NCI-H128 (cell line): ENCODE measurements at regions not wholly inside any gene's neighbourhood (a gene's known extent, or its start where the extent isn't known, plus 50 kb on each side); places are given as distances from the start of the nearest gene placed in this dataset.

Source experiments
- DNase-seq: peaks from one replicate; lab custom pipeline; 2025; ENCODE audit not compliant: unreplicated experiment; lab: John Stamatoyannopoulos, UW

DNA sequence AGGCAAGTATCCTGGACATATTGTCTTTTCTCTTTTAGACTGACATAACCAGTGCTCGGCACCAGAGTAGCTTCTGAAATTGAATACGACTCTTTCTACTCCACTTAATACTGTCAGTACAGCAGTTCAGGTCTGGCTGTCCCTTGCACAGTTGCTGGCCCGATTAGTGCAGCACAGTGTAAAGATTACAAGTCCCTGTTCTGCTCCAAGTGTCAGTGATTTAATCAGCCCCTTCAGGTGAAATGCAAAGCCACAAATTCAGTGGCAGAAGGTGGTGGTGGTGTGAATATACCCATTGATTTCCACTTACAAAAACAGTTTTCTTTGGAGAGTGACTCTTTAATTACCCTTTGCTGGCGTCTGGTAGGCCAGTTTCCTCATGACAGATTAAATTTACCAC, 545.4 kb downstream of the ADGRL2 start:
- DNase-seq: no peak

GRCh38 chr1:82343381-82343780, 542.6 kb downstream of the ADGRL2 start:
- no peak for DNase-seq

GRCh38 chr1:82337635-82338034, 536.9 kb downstream of the ADGRL2 start:
- DNase-seq: no peak

DNA sequence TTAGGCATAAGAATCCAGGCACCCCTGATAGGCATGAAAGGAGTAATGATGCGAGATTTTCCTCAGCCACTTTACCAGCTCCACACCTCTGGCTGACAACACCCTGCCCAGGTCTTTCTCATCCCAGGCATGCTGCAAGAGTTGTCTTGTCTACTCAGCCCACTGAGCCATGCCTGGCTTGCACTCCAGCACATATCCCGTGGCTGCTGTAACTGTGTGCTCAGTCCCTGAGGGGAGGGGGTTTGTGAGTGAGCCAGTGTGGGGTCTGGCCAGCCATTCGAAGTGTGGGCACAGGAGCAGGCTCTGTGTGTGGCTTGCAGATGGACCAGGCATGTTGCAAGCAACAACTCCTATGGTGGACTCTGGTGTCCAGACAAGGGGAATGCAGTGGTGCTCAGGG, 529.6 kb downstream of the ADGRL2 start:
- no peak for DNase-seq

GRCh38 chr1:82329226-82329625, 528.5 kb downstream of the ADGRL2 start:
- no peak for DNase-seq

DNA sequence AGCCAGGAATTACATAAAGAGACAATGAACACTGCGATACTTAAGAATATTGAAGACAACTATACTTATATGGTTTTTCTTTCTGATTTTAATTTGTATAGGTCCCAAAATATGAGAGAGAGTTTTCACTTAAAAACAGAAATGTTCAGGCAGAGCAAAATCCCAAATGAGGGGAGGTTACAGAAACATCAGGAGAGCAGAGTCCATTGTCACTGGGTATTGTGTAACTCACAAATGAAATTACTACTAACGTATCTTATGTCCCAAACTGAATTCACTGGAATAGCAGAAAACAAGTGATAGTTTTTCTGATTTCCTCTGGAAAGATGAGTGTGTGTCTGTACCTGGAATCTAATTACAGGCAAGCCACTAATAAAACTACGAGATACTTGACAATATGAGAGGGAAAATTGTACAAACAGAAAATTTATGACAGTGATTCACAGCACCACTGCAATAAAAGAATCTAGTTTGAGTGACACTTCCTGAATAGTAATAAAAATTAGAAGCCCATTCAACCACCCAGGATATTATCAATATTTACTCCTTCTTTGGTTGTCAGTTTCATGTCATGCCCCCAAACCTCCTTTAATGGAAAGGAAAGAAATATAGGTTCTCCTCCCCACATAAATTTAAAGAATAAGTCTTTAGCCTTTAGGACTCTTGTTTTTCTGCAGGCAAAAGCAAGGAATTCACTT, 522.6 kb downstream of the ADGRL2 start:
- DNase-seq: no peak

DNA sequence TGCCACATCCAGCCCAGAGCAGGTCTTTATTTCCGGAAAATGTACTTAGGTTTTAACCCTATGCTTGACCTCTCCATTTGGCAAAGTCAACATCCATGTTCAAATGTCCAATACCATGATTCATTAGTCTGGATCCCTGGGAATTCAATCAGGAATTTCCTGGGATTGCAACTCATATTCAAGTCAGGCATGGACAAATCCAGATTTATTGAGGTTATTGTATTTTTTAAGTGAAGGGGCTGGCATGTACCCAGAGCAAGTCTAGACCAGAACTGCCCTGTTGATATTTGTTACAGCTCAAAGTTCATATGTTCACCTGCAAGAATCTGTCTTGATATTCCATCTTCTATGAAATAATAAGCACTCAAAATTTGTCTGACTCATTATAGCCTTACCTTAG, 521.1 kb downstream of the ADGRL2 start:
- no peak for DNase-seq

DNA sequence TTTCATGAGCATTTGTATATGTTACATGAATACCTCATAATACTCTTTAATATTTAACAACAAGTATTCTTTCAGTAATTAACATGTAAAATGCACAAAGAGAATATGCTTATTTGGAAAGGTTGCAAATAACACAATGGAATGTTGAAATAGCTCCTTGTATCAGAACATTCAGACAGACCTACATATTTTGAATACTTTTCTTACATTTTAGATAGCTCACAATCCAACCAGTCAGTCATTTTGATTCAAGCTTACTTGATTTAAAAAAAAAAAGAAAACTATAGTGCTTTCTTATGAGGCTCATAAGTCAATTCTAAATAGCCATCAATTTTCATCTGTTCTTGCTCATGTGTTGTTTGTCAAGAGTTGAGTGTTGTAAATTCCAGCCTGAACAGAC, 518.8 kb downstream of the ADGRL2 start:
- no peak for DNase-seq

- no peak for DNase-seq
Observed at GRCh38 chr1:82318921-82319320, 518.2 kb downstream of the ADGRL2 start.

GRCh38 chr1:82318265-82318664, 517.5 kb downstream of the ADGRL2 start:
- DNase-seq: no peak

GRCh38 chr1:82317671-82318070, 516.9 kb downstream of the ADGRL2 start:
- DNase-seq: no peak

GRCh38 chr1:82299656-82300055, 498.9 kb downstream of the ADGRL2 start:
- DNase-seq: no peak

GRCh38 chr1:82299056-82299455, 498.3 kb downstream of the ADGRL2 start:
- no peak for DNase-seq

DNA sequence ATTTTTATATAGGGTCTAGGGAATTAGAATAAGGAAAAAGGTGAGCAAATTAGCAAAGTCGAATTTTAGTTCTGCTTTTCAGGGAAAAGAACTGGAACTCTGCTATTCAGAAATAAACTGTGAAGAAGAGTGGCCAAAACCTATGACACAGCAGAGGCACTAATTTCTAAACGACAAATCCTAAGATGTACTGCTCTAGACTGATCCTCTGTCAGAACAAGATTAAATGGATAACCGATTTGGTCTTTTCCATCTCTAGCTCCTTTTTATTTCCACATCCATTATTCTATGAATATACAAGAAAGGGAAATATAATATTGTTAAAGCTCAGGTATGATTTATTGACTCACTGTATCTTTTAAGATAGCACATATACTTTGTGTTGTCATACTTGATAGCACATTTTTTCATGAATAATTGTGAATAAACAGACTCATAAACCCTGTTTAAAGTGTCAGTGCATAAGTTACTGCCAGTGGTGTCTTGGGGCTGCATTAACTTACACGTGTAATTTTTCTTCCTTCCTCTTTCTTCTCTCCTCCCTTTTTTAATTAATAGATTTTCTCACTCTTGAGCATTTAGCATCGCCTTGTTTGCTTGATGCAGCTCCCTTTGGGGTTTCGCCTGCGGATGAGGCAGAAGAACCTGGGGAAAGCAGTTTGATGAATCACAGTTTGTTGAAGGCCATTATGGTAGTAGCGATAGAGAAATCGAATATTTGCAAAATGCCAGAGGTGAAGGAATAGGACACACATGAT, 496.6 kb downstream of the ADGRL2 start:
- no peak for DNase-seq

GRCh38 chr1:82287556-82287955, 486.8 kb downstream of the ADGRL2 start:
- no peak for DNase-seq

DNA sequence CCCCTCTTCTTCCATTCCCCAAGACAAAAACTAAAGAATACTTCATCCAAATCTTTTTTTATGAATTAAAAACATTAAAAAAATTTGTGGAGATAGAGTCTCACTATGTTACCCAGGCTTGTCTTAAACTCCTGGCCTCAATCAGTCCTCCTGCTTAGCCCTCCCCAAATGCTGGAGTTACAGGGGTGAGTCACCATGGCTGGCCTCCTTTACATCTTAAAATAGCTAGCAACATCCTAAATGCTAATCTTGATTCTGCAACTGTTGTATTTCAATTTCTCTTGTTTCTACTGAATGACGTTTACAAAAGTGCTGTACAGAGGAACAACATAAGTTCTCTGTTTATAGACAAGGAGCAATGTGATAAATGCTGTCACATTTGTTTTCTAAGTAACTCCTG, 483.5 kb downstream of the ADGRL2 start:
- no peak for DNase-seq

- no peak for DNase-seq
Observed at GRCh38 chr1:82279241-82279640, 478.5 kb downstream of the ADGRL2 start.

- DNase-seq: no peak
Observed at GRCh38 chr1:82273816-82274215, 473.1 kb downstream of the ADGRL2 start.

GRCh38 chr1:82269431-82269830, 468.7 kb downstream of the ADGRL2 start:
- DNase-seq: no peak

DNA sequence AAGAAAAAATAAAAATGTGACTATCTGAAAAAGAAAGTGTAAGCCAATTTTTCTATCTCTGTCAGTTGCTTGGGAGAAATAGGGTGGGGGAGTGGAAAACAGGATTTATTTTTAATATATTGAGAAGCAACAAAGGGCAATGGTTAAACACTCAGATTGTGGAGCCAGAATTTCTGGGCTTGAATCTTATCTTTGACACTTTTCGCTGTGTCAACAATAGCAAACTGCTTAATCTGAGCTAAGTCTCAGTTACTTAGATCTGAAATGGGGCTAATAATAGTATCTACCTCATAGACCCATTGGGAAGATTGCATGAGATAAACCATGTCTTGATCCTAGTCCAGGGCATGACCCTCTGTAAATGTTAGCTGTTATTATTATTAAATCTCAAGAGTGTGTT, 468.1 kb downstream of the ADGRL2 start:
- no peak for DNase-seq

DNA sequence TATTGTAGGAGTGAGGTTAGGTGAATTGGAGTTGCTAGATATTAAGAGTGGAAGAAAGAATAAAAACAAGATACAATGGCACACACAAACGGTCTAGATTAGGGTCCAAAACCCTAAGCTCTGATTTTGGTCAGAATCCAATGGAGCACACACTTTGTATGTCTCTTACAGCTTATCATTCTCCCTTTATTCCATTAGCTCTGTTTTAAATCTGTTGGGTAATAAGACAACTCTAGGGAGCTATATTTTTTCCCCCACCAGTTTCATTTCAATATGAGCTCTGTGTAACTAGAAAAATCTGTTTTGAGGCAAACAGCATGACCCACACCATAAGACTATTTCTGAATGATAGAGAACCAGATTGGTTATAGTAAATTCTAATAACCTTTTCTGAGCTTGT, 465.6 kb downstream of the ADGRL2 start:
- no peak for DNase-seq

GRCh38 chr1:82265436-82265835, 464.7 kb downstream of the ADGRL2 start:
- DNase-seq: no peak

DNA sequence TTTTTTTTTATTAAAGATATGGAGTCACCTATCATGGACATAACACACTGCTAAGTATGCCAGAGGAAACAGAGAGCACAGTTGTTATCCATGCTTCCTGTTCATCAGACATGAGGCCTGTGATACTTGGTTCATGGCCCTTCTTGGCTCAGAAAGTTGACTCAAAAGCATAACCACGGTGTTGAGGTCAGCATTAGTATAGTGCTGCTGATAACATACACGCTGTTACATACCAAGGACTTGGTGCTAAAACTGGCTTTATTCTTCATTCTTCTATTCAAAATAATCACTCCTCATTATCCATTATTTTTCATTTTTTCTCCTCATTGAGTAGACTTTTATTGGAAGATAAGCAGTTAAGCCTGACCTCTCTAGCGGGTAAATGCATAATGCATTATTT, 464.1 kb downstream of the ADGRL2 start:
- no peak for DNase-seq
